GM23338 (cell line): ENCODE measurements at regions not wholly inside any gene's neighbourhood (a gene's known extent, or its start where the extent isn't known, plus 50 kb on each side); places are given as distances from the start of the nearest gene placed in this dataset.

Source experiments
- ATAC-seq: fragments of 200-7000 bp; cut with Tn5 transposase; 3 replicates; pipeline ENCODE4 v1.9.1; 2020
- DNase-seq: peaks from one replicate; pipeline ENCODE4 v3.0.0-alpha.2; 2015; ENCODE audit warnings: low spot score
- H2AFZ ChIP-seq: fragments of 200-600 bp; sonication (generic); 2 replicates; pipeline ENCODE4 v1.8.0; 2016; ENCODE audit warnings: antibody characterized with exemption, mild to moderate bottlenecking, moderate library complexity
- H3F3A ChIP-seq: fragments of 200-600 bp; sonication (generic); replicated peaks from 2 replicates; pipeline ENCODE4 v1.8.0; 2017; ENCODE audit warnings: antibody characterized with exemption, mixed run types, low read depth
- H3K27ac ChIP-seq: fragments of 200-600 bp; sonication (generic); 2 replicates; pipeline ENCODE4 v1.6.1; 2016; ENCODE audit warnings: low read depth
- H3K27me3 ChIP-seq: fragments of 200-600 bp; sonication (generic); 2 replicates; pipeline ENCODE4 v1.8.0; 2016; ENCODE audit warnings: mild to moderate bottlenecking, mixed run types, moderate library complexity; ENCODE audit not compliant: insufficient read depth
- H3K36me3 ChIP-seq: fragments of 200-600 bp; sonication (generic); 2 replicates; pipeline ENCODE4 v1.8.0; 2016; ENCODE audit warnings: mild to moderate bottlenecking; ENCODE audit not compliant: insufficient read depth
- H3K4me1 ChIP-seq: fragments of 200-600 bp; sonication (generic); 2 replicates; pipeline ENCODE4 v1.8.0; 2016; ENCODE audit warnings: mild to moderate bottlenecking, moderate library complexity; ENCODE audit not compliant: insufficient read depth
- H3K4me2 ChIP-seq: fragments of 200-600 bp; sonication (generic); 2 replicates; pipeline ENCODE4 v1.7.1; 2017; ENCODE audit warnings: mixed run types
- H3K4me3 ChIP-seq: fragments of 200-600 bp; sonication (generic); 2 replicates; pipeline ENCODE4 v1.6.1; 2016; ENCODE audit warnings: mixed run types
- H3K79me2 ChIP-seq: fragments of 200-600 bp; sonication (generic); replicated peaks from 2 replicates; pipeline ENCODE4 v1.8.0; 2017; ENCODE audit warnings: mild to moderate bottlenecking; ENCODE audit not compliant: insufficient read depth
- H3K9me2 ChIP-seq: fragments of 200-600 bp; sonication (generic); 2 replicates; pipeline ENCODE4 v1.8.0; 2017; ENCODE audit not compliant: insufficient read depth
- H4K20me1 ChIP-seq: fragments of 200-600 bp; sonication (generic); replicated peaks from 2 replicates; pipeline ENCODE4 v1.8.0; 2017; ENCODE audit warnings: mild to moderate bottlenecking; ENCODE audit not compliant: insufficient read depth
- H3K27ac Mint-ChIP-seq: 2 replicates; pipeline ENCODE4 v1.8.0; 2020; ENCODE audit warnings: inconsistent platforms, mild to moderate bottlenecking, moderate library complexity, mixed read lengths
- H3K27me3 Mint-ChIP-seq: 3 replicates; pipeline ENCODE4 v1.8.0; 2022; ENCODE audit warnings: low read depth, mild to moderate bottlenecking, moderate library complexity, mixed read lengths, inconsistent platforms; ENCODE audit not compliant: insufficient read depth, poor library complexity
- H3K36me3 Mint-ChIP-seq: 3 replicates; pipeline ENCODE4 v1.8.0; 2021; ENCODE audit warnings: low read depth, mild to moderate bottlenecking, inconsistent platforms, moderate library complexity, mixed read lengths
- H3K4me1 Mint-ChIP-seq: 3 replicates; pipeline ENCODE4 v1.8.0; 2020; ENCODE audit warnings: mild to moderate bottlenecking, inconsistent platforms, mixed read lengths
- H3K4me3 Mint-ChIP-seq: 3 replicates; pipeline ENCODE4 v1.8.0; 2021; ENCODE audit warnings: moderate library complexity, mild to moderate bottlenecking, inconsistent platforms, mixed read lengths
- H3K9me3 Mint-ChIP-seq: 3 replicates; pipeline ENCODE4 v1.8.0; 2020; ENCODE audit warnings: moderate library complexity, mild to moderate bottlenecking, inconsistent platforms, mixed read lengths
- CREB1 ChIP-seq: fragments of 250-450 bp; sonication (Bioruptor Pico); IDR thresholded peaks from 2 replicates; pipeline ENCODE4 v1.5.0; 2020; ENCODE audit warnings: low read depth, mild to moderate bottlenecking, moderate library complexity
- CTCF ChIP-seq, 2 experiments: fragments of 200-600 bp in 1 of 2; sonication (generic) in 1 of 2; conservative IDR thresholded peaks; 2 replicates each; pipeline versions ENCODE4 v1.5.1 to v1.6.1; 2016 to 2017; ENCODE audit warnings: antibody characterized with exemption in 2 of 2, low read depth in 2 of 2, mild to moderate bottlenecking in 2 of 2, moderate library complexity in 1 of 2
- ETS1 ChIP-seq: IDR thresholded peaks from 2 replicates; pipeline ENCODE4 v1.6.1; 2016; ENCODE audit warnings: antibody characterized with exemption
- EZH2 ChIP-seq: fragments of 200-600 bp; sonication (generic); IDR thresholded peaks from one replicate; pipeline ENCODE4 v1.8.0; 2017; ENCODE audit warnings: antibody characterized with exemption, mild to moderate bottlenecking, low read depth; ENCODE audit not compliant: unreplicated experiment
- EZH2phosphoT487 ChIP-seq: fragments of 200-600 bp; sonication (generic); IDR thresholded peaks from one replicate; pipeline ENCODE4 v1.8.1; 2018; ENCODE audit warnings: antibody characterized with exemption; ENCODE audit not compliant: unreplicated experiment
- JUNB ChIP-seq: IDR thresholded peaks from one replicate; pipeline ENCODE4 v1.6.1; 2016; ENCODE audit warnings: antibody characterized with exemption; ENCODE audit not compliant: unreplicated experiment
- NANOG ChIP-seq: IDR thresholded peaks from 2 replicates; pipeline ENCODE4 v1.6.1; 2016; ENCODE audit warnings: antibody characterized with exemption, borderline replicate concordance
- POLR2AphosphoS5 ChIP-seq: IDR thresholded peaks from 2 replicates; pipeline ENCODE4 v1.6.1; 2016; ENCODE audit warnings: antibody characterized with exemption, low read depth
- REST ChIP-seq: IDR thresholded peaks from one replicate; pipeline ENCODE4 v1.6.1; 2018; ENCODE audit warnings: antibody characterized with exemption; ENCODE audit not compliant: unreplicated experiment
- STAT1 ChIP-seq: IDR thresholded peaks from one replicate; pipeline ENCODE4 v1.6.1; 2016; ENCODE audit warnings: antibody characterized with exemption; ENCODE audit not compliant: unreplicated experiment
- ZNF114 ChIP-seq: fragments of 250-450 bp; sonication (Bioruptor Pico); IDR thresholded peaks from 2 replicates; pipeline ENCODE4 v1.5.0; 2020; ENCODE audit warnings: mild to moderate bottlenecking, moderate library complexity
- ZNF331 ChIP-seq: fragments of 250-450 bp; sonication (Bioruptor Pico); IDR thresholded peaks from 2 replicates; pipeline ENCODE4 v1.5.0; 2020; ENCODE audit warnings: low read depth, mild to moderate bottlenecking, moderate library complexity

- TF ChIP-seq ZNF331 (CRISPR knock-in tag) (no peak), REST (no peak), ZNF114 (CRISPR knock-in tag) (no peak), EZH2 (no peak)
Measured at GRCh38 chr2:122029456-122029855, 274.0 kb downstream of the TSN start (continued).

- no peak for ATAC-seq
- no peak for DNase-seq
- no peaks in the 10 kb centered on the region for H3K36me3 ChIP-seq
- no peaks in the 10 kb centered on the region for H3K27me3 ChIP-seq
- H3K79me2 ChIP-seq = no peaks in the 10 kb centered on the region
- H3K27ac ChIP-seq = no peak overlapping the region
- H3F3A ChIP-seq = no peaks in the 10 kb centered on the region
- Mint-ChIP-seq H3K9me3 (no peaks in the 10 kb centered on the region; the same call in none of the 3 replicates), H3K27me3 (no peaks in the 10 kb centered on the region), H3K4me3 (no peak overlapping the region), H3K27ac (no peak overlapping the region), H3K36me3 (no peaks in the 10 kb centered on the region), H3K4me1 (peaks cover 16% of the 10 kb centered on the region)
- no peak overlapping the region for H2AFZ ChIP-seq
- H3K9me2 ChIP-seq = no peaks in the 10 kb centered on the region
- no peak overlapping the region for H3K4me3 ChIP-seq
- H4K20me1 ChIP-seq = no peaks in the 10 kb centered on the region
- no peak overlapping the region for H3K4me2 ChIP-seq
- H3K4me1 ChIP-seq = peaks cover 4% of the 10 kb centered on the region
- no peak for TF ChIP-seq EZH2phosphoT487
- TF ChIP-seq REST = no peak
- no peak for TF ChIP-seq NANOG
- TF ChIP-seq ETS1 = no peak
- no peak for TF ChIP-seq JUNB
- TF ChIP-seq POLR2AphosphoS5 = no peak
- no peak for TF ChIP-seq EZH2
- no peak for TF ChIP-seq ZNF114 (CRISPR knock-in tag)
- TF ChIP-seq STAT1 = no peak
- no peak for TF ChIP-seq CREB1 (CRISPR knock-in tag)
- no peak for TF ChIP-seq ZNF331 (CRISPR knock-in tag)
- TF ChIP-seq CTCF (conservative IDR thresholded peaks at IDR 0.05; ENCODE audit: low read depth in 2 of 2) = no peak
Measured at GRCh38 chr2:122029945-122030344, 274.5 kb downstream of the TSN start.
